SK-N-SH treated with all-trans-retinoic acid at 6 μM for 48 hours (cell line): ENCODE measurements at regions not wholly inside any gene's neighbourhood (a gene's known extent, or its start where the extent isn't known, plus 50 kb on each side); places are given as distances from the start of the nearest gene placed in this dataset.

ENCODE experiments used
- ATAC-seq: fragments of 200-7000 bp; cut with Tn5 transposase; 3 replicates; pipeline ENCODE4 v1.9.1; 2020; ENCODE audit warnings: mild to moderate bottlenecking, moderate library complexity
- BACH2 ChIP-seq: fragments of 250-450 bp; sonication (Bioruptor Pico); IDR thresholded peaks from 2 replicates; pipeline ENCODE4 v1.9.0; 2021; ENCODE audit warnings: mild to moderate bottlenecking, borderline replicate concordance
- ESRRG ChIP-seq: fragments of 250-450 bp; sonication (Bioruptor Pico); IDR thresholded peaks from 2 replicates; pipeline ENCODE4 v1.6.1; 2021; ENCODE audit warnings: mild to moderate bottlenecking
- GLIS3 ChIP-seq: fragments of 250-450 bp; sonication (Bioruptor Pico); IDR thresholded peaks from 2 replicates; pipeline ENCODE4 v1.5.0; 2020; ENCODE audit warnings: mild to moderate bottlenecking, moderate library complexity
- ISL1 ChIP-seq: fragments of 250-450 bp; sonication (Bioruptor Pico); IDR thresholded peaks from 2 replicates; pipeline ENCODE4 v2.1.2; 2022; ENCODE audit warnings: mild to moderate bottlenecking, moderate library complexity
- OSR1 ChIP-seq: fragments of 250-450 bp; sonication (Bioruptor Pico); IDR thresholded peaks from 2 replicates; pipeline ENCODE4 v1.8.0; 2022; ENCODE audit warnings: moderate library complexity, mild to moderate bottlenecking, inconsistent platforms
- PPARA ChIP-seq: fragments of 250-450 bp; sonication (Bioruptor Pico); IDR thresholded peaks from 2 replicates; pipeline ENCODE4 v1.5.0; 2020; ENCODE audit warnings: mild to moderate bottlenecking, borderline replicate concordance
- RARB ChIP-seq: fragments of 250-450 bp; sonication (Bioruptor Pico); IDR thresholded peaks from 2 replicates; pipeline ENCODE4 v1.8.0; 2021; ENCODE audit warnings: mild to moderate bottlenecking, moderate library complexity
- SNAI2 ChIP-seq: fragments of 250-450 bp; sonication (Bioruptor Pico); IDR thresholded peaks from 2 replicates; pipeline ENCODE4 v1.5.0; 2020; ENCODE audit warnings: mild to moderate bottlenecking, moderate library complexity
- TCF4 ChIP-seq: fragments of 250-450 bp; sonication (Bioruptor Pico); IDR thresholded peaks from 2 replicates; pipeline ENCODE4 v1.8.0; 2021; ENCODE audit warnings: mild to moderate bottlenecking, moderate library complexity, borderline replicate concordance
- TOX ChIP-seq: fragments of 250-450 bp; sonication (Bioruptor Pico); IDR thresholded peaks from 2 replicates; pipeline ENCODE4 v1.8.0; 2021; ENCODE audit warnings: mild to moderate bottlenecking, moderate library complexity, borderline replicate concordance
- ZC3H10 ChIP-seq: fragments of 250-450 bp; sonication (Bioruptor Pico); IDR thresholded peaks from 2 replicates; pipeline ENCODE4 v1.5.1; 2021; ENCODE audit warnings: mild to moderate bottlenecking, moderate library complexity
- ZFP3 ChIP-seq: fragments of 250-450 bp; sonication (Bioruptor Pico); IDR thresholded peaks from 2 replicates; pipeline ENCODE4 v1.5.0; 2020; ENCODE audit warnings: mild to moderate bottlenecking, moderate library complexity
- ZFP30 ChIP-seq: fragments of 450-650 bp; formaldehyde crosslinking; IDR thresholded peaks from 2 replicates; pipeline ENCODE4 v1.5.0; 2022; ENCODE audit warnings: mild to moderate bottlenecking, moderate library complexity
- ZNF565 ChIP-seq: fragments of 450-650 bp; formaldehyde crosslinking; conservative IDR thresholded peaks from 2 replicates; pipeline ENCODE4 v1.5.0; 2020; ENCODE audit warnings: low read depth, mild to moderate bottlenecking, moderate library complexity
- ZNF70 ChIP-seq: fragments of 450-650 bp; formaldehyde crosslinking; IDR thresholded peaks from 2 replicates; pipeline ENCODE4 v1.5.0; 2020; ENCODE audit warnings: mild to moderate bottlenecking, moderate library complexity
- TF ChIP-seq, protein P1 (sequence below): fragments of 250-450 bp; sonication (Bioruptor Pico); IDR thresholded peaks from 2 replicates; pipeline ENCODE4 v1.5.1; 2020; ENCODE audit warnings: low read depth, mild to moderate bottlenecking, moderate library complexity
- TF ChIP-seq, protein P2 (sequence below): fragments of 250-450 bp; sonication (Bioruptor Pico); IDR thresholded peaks from 2 replicates; pipeline ENCODE4 v1.5.1; 2021; ENCODE audit warnings: mild to moderate bottlenecking, moderate library complexity
- TF ChIP-seq, protein P3 (sequence below): fragments of 250-450 bp; sonication (Bioruptor Pico); IDR thresholded peaks from 2 replicates; pipeline ENCODE4 v1.8.0; 2021; ENCODE audit warnings: low read depth, mild to moderate bottlenecking, moderate library complexity, borderline replicate concordance
- TF ChIP-seq, protein P4 (sequence below): fragments of 250-450 bp; sonication (Bioruptor Pico); IDR thresholded peaks from 2 replicates; pipeline ENCODE4 v1.8.0; 2020; ENCODE audit warnings: mild to moderate bottlenecking, moderate library complexity, borderline replicate concordance
- TF ChIP-seq, protein P5 (sequence below): fragments of 250-450 bp; sonication (Bioruptor Pico); IDR thresholded peaks from 2 replicates; pipeline ENCODE4 v1.5.0; 2020; ENCODE audit warnings: mild to moderate bottlenecking, moderate library complexity

DNA sequence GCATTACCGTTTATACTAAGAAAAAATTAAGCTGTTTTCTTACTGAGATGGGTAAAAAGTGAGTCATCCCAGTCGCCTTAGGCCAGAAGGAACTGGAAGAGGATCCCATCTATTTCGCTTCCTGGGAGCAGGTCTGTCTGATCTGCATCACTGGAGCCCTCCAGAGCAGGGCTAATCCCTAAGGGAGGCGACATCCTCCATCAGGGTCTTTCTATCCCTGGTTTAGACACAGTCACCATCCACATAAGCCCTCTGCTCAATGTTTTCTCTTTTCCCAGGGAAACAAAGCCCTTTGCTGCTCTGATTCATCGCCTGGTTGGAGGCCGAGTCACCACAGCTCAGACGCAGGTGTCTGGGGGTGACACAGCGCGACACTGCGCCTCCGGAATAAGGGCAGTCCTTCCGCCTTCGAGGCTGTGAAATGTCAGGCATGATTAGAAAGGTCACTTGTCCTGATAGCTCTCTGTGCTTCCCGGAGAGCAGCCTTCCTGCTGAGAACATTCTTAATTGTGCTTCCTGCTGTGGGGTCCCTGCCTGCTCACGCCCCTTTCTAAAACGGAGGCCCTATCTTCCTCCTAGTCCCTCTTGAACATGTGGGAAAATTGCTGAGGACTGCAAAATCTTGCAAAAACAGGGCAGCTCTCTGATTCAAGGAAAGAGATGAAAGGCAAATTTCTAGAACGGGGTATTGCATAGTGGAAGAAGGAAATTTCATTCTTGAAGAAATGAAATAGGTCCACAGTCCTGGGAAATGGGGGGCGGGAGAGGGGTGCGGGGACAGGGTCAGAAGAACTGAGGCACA lies 56.3 kb downstream of the MARCHF4 start:
- peak; percentile 67 for ATAC-seq
- TF ChIP-seq, protein P1, sequence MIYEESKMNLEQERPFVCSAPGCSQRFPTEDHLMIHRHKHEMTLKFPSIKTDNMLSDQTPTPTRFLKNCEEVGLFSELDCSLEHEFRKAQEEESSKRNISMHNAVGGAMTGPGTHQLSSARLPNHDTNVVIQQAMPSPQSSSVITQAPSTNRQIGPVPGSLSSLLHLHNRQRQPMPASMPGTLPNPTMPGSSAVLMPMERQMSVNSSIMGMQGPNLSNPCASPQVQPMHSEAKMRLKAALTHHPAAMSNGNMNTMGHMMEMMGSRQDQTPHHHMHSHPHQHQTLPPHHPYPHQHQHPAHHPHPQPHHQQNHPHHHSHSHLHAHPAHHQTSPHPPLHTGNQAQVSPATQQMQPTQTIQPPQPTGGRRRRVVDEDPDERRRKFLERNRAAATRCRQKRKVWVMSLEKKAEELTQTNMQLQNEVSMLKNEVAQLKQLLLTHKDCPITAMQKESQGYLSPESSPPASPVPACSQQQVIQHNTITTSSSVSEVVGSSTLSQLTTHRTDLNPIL, result no peak
- no peak for TF ChIP-seq ESRRG (CRISPR knock-in tag)
- TF ChIP-seq ZNF565, result no peak
- TF ChIP-seq TOX (CRISPR knock-in tag), result no peak
- TF ChIP-seq ZFP30 (CRISPR knock-in tag), result no peak
- TF ChIP-seq ISL1 (CRISPR knock-in tag), result no peak
- no peak for TF ChIP-seq ZFP3 (CRISPR knock-in tag)
- TF ChIP-seq, protein P2, sequence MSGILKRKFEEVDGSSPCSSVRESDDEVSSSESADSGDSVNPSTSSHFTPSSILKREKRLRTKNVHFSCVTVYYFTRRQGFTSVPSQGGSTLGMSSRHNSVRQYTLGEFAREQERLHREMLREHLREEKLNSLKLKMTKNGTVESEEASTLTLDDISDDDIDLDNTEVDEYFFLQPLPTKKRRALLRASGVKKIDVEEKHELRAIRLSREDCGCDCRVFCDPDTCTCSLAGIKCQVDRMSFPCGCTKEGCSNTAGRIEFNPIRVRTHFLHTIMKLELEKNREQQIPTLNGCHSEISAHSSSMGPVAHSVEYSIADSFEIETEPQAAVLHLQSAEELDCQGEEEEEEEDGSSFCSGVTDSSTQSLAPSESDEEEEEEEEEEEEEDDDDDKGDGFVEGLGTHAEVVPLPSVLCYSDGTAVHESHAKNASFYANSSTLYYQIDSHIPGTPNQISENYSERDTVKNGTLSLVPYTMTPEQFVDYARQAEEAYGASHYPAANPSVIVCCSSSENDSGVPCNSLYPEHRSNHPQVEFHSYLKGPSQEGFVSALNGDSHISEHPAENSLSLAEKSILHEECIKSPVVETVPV (CRISPR knock-in tag), result no peak
- no peak for TF ChIP-seq RARB (CRISPR knock-in tag)
- TF ChIP-seq, protein P3, sequence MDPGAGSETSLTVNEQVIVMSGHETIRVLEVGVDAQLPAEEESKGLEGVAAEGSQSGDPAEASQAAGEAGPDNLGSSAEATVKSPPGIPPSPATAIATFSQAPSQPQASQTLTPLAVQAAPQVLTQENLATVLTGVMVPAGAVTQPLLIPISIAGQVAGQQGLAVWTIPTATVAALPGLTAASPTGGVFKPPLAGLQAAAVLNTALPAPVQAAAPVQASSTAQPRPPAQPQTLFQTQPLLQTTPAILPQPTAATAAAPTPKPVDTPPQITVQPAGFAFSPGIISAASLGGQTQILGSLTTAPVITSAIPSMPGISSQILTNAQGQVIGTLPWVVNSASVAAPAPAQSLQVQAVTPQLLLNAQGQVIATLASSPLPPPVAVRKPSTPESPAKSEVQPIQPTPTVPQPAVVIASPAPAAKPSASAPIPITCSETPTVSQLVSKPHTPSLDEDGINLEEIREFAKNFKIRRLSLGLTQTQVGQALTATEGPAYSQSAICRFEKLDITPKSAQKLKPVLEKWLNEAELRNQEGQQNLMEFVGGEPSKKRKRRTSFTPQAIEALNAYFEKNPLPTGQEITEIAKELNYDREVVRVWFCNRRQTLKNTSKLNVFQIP (CRISPR knock-in tag), result no peak
- no peak for TF ChIP-seq ZNF70 (CRISPR knock-in tag)
- no peak for TF ChIP-seq ZC3H10 (CRISPR knock-in tag)
- TF ChIP-seq PPARA (CRISPR knock-in tag), result no peak
- TF ChIP-seq OSR1 (CRISPR knock-in tag), result no peak
- TF ChIP-seq, protein P4, sequence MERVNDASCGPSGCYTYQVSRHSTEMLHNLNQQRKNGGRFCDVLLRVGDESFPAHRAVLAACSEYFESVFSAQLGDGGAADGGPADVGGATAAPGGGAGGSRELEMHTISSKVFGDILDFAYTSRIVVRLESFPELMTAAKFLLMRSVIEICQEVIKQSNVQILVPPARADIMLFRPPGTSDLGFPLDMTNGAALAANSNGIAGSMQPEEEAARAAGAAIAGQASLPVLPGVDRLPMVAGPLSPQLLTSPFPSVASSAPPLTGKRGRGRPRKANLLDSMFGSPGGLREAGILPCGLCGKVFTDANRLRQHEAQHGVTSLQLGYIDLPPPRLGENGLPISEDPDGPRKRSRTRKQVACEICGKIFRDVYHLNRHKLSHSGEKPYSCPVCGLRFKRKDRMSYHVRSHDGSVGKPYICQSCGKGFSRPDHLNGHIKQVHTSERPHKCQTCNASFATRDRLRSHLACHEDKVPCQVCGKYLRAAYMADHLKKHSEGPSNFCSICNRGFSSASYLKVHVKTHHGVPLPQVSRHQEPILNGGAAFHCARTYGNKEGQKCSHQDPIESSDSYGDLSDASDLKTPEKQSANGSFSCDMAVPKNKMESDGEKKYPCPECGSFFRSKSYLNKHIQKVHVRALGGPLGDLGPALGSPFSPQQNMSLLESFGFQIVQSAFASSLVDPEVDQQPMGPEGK, result no peak

DNA sequence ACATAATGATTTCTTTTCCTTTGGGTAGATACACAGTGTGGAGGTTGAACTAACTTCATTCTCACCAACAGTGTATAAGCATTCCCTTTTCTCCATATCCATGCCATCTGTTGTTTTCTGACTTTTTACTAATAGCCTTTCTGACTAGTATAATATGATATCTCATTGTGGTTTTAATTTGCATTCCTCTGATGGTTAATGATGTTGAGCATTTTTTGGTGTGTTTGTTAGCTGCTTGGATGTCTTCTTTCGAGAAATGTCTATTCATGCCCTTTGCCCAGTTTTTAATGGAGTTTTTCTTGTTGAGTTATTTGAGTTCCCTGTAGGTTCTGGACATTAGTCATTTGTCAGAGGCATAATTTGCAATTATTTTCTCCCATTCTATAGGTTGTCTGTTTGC lies 59.8 kb downstream of the MARCHF4 start:
- TF ChIP-seq TCF4 (no peak), ZFP30 (CRISPR knock-in tag) (no peak), GLIS3 (CRISPR knock-in tag) (no peak), ZFP3 (CRISPR knock-in tag) (no peak), SNAI2 (CRISPR knock-in tag) (no peak), ZC3H10 (CRISPR knock-in tag) (no peak), BACH2 (CRISPR knock-in tag) (no peak)
- TF ChIP-seq, protein P5, sequence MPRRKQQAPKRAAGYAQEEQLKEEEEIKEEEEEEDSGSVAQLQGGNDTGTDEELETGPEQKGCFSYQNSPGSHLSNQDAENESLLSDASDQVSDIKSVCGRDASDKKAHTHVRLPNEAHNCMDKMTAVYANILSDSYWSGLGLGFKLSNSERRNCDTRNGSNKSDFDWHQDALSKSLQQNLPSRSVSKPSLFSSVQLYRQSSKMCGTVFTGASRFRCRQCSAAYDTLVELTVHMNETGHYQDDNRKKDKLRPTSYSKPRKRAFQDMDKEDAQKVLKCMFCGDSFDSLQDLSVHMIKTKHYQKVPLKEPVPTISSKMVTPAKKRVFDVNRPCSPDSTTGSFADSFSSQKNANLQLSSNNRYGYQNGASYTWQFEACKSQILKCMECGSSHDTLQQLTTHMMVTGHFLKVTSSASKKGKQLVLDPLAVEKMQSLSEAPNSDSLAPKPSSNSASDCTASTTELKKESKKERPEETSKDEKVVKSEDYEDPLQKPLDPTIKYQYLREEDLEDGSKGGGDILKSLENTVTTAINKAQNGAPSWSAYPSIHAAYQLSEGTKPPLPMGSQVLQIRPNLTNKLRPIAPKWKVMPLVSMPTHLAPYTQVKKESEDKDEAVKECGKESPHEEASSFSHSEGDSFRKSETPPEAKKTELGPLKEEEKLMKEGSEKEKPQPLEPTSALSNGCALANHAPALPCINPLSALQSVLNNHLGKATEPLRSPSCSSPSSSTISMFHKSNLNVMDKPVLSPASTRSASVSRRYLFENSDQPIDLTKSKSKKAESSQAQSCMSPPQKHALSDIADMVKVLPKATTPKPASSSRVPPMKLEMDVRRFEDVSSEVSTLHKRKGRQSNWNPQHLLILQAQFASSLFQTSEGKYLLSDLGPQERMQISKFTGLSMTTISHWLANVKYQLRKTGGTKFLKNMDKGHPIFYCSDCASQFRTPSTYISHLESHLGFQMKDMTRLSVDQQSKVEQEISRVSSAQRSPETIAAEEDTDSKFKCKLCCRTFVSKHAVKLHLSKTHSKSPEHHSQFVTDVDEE (CRISPR knock-in tag), result no peak
- TF ChIP-seq, protein P2 (CRISPR knock-in tag), result no peak
- ATAC-seq, result no peak; the same call in 1 of the 3 replicates
